GM18861 (cell line): ENCODE measurements at regions not wholly inside any gene's neighbourhood (a gene's known extent, or its start where the extent isn't known, plus 50 kb on each side); places are given as distances from the start of the nearest gene placed in this dataset.

ENCODE experiments used
- ATAC-seq: cut with Tn5 transposase; IDR thresholded peaks from one replicate; pipeline ENCODE4 v1.9.1; 2021; ENCODE audit not compliant: unreplicated experiment

GRCh38 chr13:32905063-32905863 is 111.0 kb upstream of the KL start:
- ATAC-seq: no peak

GRCh38 chr13:32905864-32906180 is 110.4 kb upstream of the KL start:
- no peak for ATAC-seq

- no peak for ATAC-seq
Observed at GRCh38 chr13:32907211-32907610, 109.0 kb upstream of the KL start.

- no peak for ATAC-seq
Observed at GRCh38 chr13:32910530-32910929, 105.7 kb upstream of the KL start.

- peak; percentile 91 for ATAC-seq
Observed at GRCh38 chr13:32911506-32911905, 104.7 kb upstream of the KL start.

- no peak for ATAC-seq
Observed at GRCh38 chr13:32914686-32915085, 101.5 kb upstream of the KL start.

- ATAC-seq: no peak
Observed at GRCh38 chr13:32917504-32917903, 98.7 kb upstream of the KL start.

GRCh38 chr13:32923725-32924124 is 92.5 kb upstream of the KL start:
- no peak for ATAC-seq

GRCh38 chr13:32924886-32925285 is 91.3 kb upstream of the KL start:
- no peak for ATAC-seq

- ATAC-seq: no peak
Observed at GRCh38 chr13:32925506-32925905, 90.7 kb upstream of the KL start.

- ATAC-seq: no peak
Observed at GRCh38 chr13:32932376-32932775, 83.8 kb upstream of the KL start.

GRCh38 chr13:32936716-32937115 is 79.5 kb upstream of the KL start:
- no peak for ATAC-seq

- ATAC-seq: no peak
Observed at GRCh38 chr13:32938314-32938713, 77.9 kb upstream of the KL start.

- no peak for ATAC-seq
Observed at GRCh38 chr13:32938907-32939306, 77.3 kb upstream of the KL start.

GRCh38 chr13:32940601-32941000 is 75.6 kb upstream of the KL start:
- ATAC-seq: no peak

- ATAC-seq: no peak
Observed at GRCh38 chr13:32941368-32941767, 74.9 kb upstream of the KL start.

GRCh38 chr13:32946558-32946957 is 69.7 kb upstream of the KL start:
- ATAC-seq: no peak

GRCh38 chr13:32947411-32948276 is 68.6 kb upstream of the KL start:
- ATAC-seq: no peak

GRCh38 chr13:32949820-32950219 is 66.4 kb upstream of the KL start:
- no peak for ATAC-seq

- no peak for ATAC-seq
Observed at GRCh38 chr13:32951580-32951979, 64.6 kb upstream of the KL start.

- ATAC-seq: no peak
Observed at GRCh38 chr13:32955881-32956594, 60.2 kb upstream of the KL start.

GRCh38 chr13:32956595-32956933 is 59.7 kb upstream of the KL start:
- ATAC-seq: no peak
